ENCODE measurements at regions not wholly inside any gene's neighbourhood (a gene's known extent, or its start where the extent isn't known, plus 50 kb on each side); places are given as distances from the start of the nearest gene placed in this dataset.

- TF ChIP-seq CTCF (IDR thresholded peaks at IDR 0.05 in 2 of 3, conservative IDR thresholded peaks at IDR 0.05 in 1 of 3; ENCODE audit: borderline replicate concordance in 1 of 3, insufficient read depth in 1 of 3, low read depth in 2 of 3, low read length in 2 of 3) (no peak), ZBTB33 (IDR thresholded peaks at IDR 0.05; ENCODE audit: extremely low read depth, insufficient replicate concordance, low read length) (no peak), EZH2phosphoT487 (IDR thresholded peaks at IDR 0.05; ENCODE audit: borderline replicate concordance) (no peak)
These were observed 1390.5 kb upstream of the ZEB2 start for GRCh38 chr2:145910416-145910815.
